Stimulated activated CD4-positive, alpha-beta T cell treated with anti-CD3 and anti-CD28 coated beads, Interleukin-1b, Interleukin-23, amount 100 ng/mL, for 4 hours (primary cell): ENCODE measurements at regions not wholly inside any gene's neighbourhood (a gene's known extent, or its start where the extent isn't known, plus 50 kb on each side); places are given as distances from the start of the nearest gene placed in this dataset.

ENCODE experiments used
- DNase-seq, 2 donors: peaks; one replicate each; pipeline ENCODE4 v3.0.0-alpha.2; 2020; ENCODE audit warnings: low read depth in 2 of 2

GRCh38 chr9:134273647-134274046 lies 52.6 kb upstream of the RXRA start:
- no peak for DNase-seq

- no peak for DNase-seq
Measured at GRCh38 chr9:134275375-134275774, 50.9 kb upstream of the RXRA start.

DNA sequence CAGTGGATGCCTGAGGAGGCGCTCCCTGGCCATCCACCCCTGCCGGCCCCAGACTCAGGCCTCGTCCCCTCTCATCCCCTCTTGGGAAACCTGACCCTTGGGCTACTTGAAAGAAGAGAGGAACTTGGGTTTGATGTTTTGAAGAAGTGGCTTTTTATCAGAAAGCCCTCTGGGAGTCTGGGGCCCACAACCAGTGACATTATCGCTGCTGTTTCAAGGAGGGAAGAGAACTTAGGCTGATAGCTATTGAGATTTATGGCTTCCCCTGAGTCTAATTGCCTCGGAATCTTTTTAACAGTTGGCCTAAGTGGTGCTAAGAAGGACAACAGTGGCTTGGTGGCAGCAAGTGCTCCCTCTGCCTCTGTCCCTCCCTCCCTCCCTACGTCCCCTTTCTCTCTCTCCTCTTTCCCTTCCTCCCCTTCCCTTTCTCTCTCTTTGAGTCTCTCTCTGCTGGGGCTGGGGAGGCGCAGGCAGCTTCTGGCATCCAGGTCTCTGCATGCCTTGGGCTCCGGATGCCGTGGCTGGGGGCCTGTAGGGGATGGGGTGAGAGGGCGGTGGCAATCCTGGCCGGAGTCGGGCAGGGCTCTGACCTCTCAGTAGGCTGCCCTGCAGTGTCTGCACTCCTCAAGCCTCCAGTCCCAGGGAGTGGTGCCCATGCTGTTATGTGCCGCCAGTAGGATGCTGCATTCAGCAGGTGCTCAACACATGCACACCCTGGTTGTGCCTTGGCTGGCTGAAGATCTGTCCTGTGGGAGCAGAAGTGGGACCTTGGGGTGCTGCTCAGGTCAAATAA lies 49.6 kb upstream of the RXRA start:
- no peak for DNase-seq
